ENCODE measurements at regions not wholly inside any gene's neighbourhood (a gene's known extent, or its start where the extent isn't known, plus 50 kb on each side); places are given as distances from the start of the nearest gene placed in this dataset.

GRCh38 chr10:9688711-9689110 lies 1329.0 kb upstream of the CELF2 start:
- TF ChIP-seq, protein P1, sequence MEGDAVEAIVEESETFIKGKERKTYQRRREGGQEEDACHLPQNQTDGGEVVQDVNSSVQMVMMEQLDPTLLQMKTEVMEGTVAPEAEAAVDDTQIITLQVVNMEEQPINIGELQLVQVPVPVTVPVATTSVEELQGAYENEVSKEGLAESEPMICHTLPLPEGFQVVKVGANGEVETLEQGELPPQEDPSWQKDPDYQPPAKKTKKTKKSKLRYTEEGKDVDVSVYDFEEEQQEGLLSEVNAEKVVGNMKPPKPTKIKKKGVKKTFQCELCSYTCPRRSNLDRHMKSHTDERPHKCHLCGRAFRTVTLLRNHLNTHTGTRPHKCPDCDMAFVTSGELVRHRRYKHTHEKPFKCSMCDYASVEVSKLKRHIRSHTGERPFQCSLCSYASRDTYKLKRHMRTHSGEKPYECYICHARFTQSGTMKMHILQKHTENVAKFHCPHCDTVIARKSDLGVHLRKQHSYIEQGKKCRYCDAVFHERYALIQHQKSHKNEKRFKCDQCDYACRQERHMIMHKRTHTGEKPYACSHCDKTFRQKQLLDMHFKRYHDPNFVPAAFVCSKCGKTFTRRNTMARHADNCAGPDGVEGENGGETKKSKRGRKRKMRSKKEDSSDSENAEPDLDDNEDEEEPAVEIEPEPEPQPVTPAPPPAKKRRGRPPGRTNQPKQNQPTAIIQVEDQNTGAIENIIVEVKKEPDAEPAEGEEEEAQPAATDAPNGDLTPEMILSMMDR (optimal IDR thresholded peaks at IDR 0.05 in 1 of 3, IDR thresholded peaks at IDR 0.05 in 1 of 3, conservative IDR thresholded peaks at IDR 0.05 in 1 of 3; ENCODE audit: extremely low read depth in 1 of 3, insufficient read depth in 2 of 3, low read length in 3 of 3): no peak
- TF ChIP-seq EZH2 (IDR thresholded peaks at IDR 0.05; ENCODE audit: low read length): no peak
- DNase-seq (ENCODE audit: low read depth, low spot score) (no peak), FAIRE-seq (no peak)
- no peaks in the 10 kb centered on the region for H3K9me3 ChIP-seq (ENCODE audit: control insufficient read depth, low read depth, low read length)
- no peak overlapping the region for H3K4me2 ChIP-seq (ENCODE audit: control insufficient read depth, extremely low read depth, insufficient read depth, low read depth, low read length)
- H3K9me1 ChIP-seq (ENCODE audit: control insufficient read depth, extremely low read depth, insufficient read depth, low read length): no peaks in the 10 kb centered on the region
- no peaks in the 10 kb centered on the region for H3K4me1 ChIP-seq (ENCODE audit: control insufficient read depth, extremely low read depth, insufficient read depth, low read length)
- H2AFZ ChIP-seq (ENCODE audit: control insufficient read depth, low read length): no peak overlapping the region
- no peaks in the 10 kb centered on the region for H3K79me2 ChIP-seq (ENCODE audit: control insufficient read depth, insufficient read depth, low read length)
- no peaks in the 10 kb centered on the region for H3K27me3 ChIP-seq (ENCODE audit: control insufficient read depth, extremely low read depth, insufficient read depth, low read length)
- no peaks in the 10 kb centered on the region for H4K20me1 ChIP-seq (ENCODE audit: control insufficient read depth, extremely low read depth, insufficient read depth, low read length)
- dilution Hi-C loops (cut with MboI; ENCODE audit: extremely low pct_ligation_motif_present, low sequenced_read_pairs): no loop called here
- no peak overlapping the region for H3K27ac ChIP-seq (ENCODE audit: control insufficient read depth, insufficient read depth, low read length)
- no peaks in the 10 kb centered on the region for H3K36me3 ChIP-seq (ENCODE audit: control insufficient read depth in 2 of 2, extremely low read depth in 1 of 2, insufficient read depth in 2 of 2, low read length in 2 of 2)
- no peak overlapping the region for H3K9ac ChIP-seq (ENCODE audit: control insufficient read depth, extremely low read depth, insufficient read depth, low read length)
- H3K4me3 ChIP-seq (ENCODE audit: control insufficient read depth in 2 of 3, extremely low read depth in 1 of 3, insufficient read depth in 2 of 3, low read depth in 1 of 3, low read length in 3 of 3): no peak overlapping the region

DNA sequence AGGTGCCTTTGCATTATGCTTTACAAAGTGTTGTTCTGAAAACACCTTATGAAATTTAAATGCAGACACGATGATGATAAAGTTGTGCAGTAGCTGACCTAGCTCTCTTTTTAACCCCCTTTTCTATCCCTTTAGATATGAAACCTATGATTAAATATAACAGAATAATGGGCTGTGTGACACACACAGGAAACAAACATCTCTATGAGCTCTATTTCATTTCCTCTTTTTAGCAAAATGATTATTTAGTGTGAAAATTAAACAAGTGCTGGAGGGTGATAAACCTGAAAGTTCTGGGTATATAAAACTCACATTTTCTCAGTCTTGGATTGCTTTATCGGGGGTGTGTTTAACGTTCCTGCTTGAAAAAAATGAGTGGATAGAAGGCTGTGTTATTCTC lies 1310.5 kb upstream of the CELF2 start:
- no peak overlapping the region for H3K4me3 ChIP-seq (ENCODE audit: control insufficient read depth in 2 of 3, extremely low read depth in 1 of 3, insufficient read depth in 2 of 3, low read depth in 1 of 3, low read length in 3 of 3)
- H3K4me2 ChIP-seq (ENCODE audit: control insufficient read depth, extremely low read depth, insufficient read depth, low read depth, low read length): no peak overlapping the region

More for the DNA sequence above, 1310.5 kb upstream of the CELF2 start:
- DNase-seq (ENCODE audit: low read depth, low spot score): no peak
- dilution Hi-C loops (cut with MboI; ENCODE audit: extremely low pct_ligation_motif_present, low sequenced_read_pairs): no loop called here
- Histone ChIP-seq H3K36me3 (ENCODE audit: control insufficient read depth in 2 of 2, extremely low read depth in 1 of 2, insufficient read depth in 2 of 2, low read length in 2 of 2) (no peaks in the 10 kb centered on the region), H3K79me2 (ENCODE audit: control insufficient read depth, insufficient read depth, low read length) (no peaks in the 10 kb centered on the region), H3K9ac (ENCODE audit: control insufficient read depth, extremely low read depth, insufficient read depth, low read length) (no peak overlapping the region), H3K9me1 (ENCODE audit: control insufficient read depth, extremely low read depth, insufficient read depth, low read length) (no peaks in the 10 kb centered on the region), H2AFZ (ENCODE audit: control insufficient read depth, low read length) (no peak overlapping the region), H3K27ac (ENCODE audit: control insufficient read depth, insufficient read depth, low read length) (no peak overlapping the region), H4K20me1 (ENCODE audit: control insufficient read depth, extremely low read depth, insufficient read depth, low read length) (no peaks in the 10 kb centered on the region), H3K27me3 (ENCODE audit: control insufficient read depth, extremely low read depth, insufficient read depth, low read length) (no peaks in the 10 kb centered on the region), H3K9me3 (ENCODE audit: control insufficient read depth, low read depth, low read length) (no peaks in the 10 kb centered on the region), H3K4me1 (ENCODE audit: control insufficient read depth, extremely low read depth, insufficient read depth, low read length) (no peaks in the 10 kb centered on the region)
- no peak for FAIRE-seq
- TF ChIP-seq EZH2 (IDR thresholded peaks at IDR 0.05; ENCODE audit: low read length): no peak
- TF ChIP-seq, protein P1 (optimal IDR thresholded peaks at IDR 0.05 in 1 of 3, IDR thresholded peaks at IDR 0.05 in 1 of 3, conservative IDR thresholded peaks at IDR 0.05 in 1 of 3; ENCODE audit: extremely low read depth in 1 of 3, insufficient read depth in 2 of 3, low read length in 3 of 3): no peak
